HepG2 (cell line): ENCODE measurements at regions not wholly inside any gene's neighbourhood (a gene's known extent, or its start where the extent isn't known, plus 50 kb on each side); places are given as distances from the start of the nearest gene placed in this dataset.

Source experiments
- ATAC-seq: fragments of 200-7000 bp; cut with Tn5 transposase; 3 replicates; pipeline ENCODE4 v1.9.1; 2020; ENCODE audit warnings: mild to moderate bottlenecking, moderate library complexity
- BruUV-seq: library from RNA; stranded (reverse); fragments of 400-500 nt; replicated peaks from 2 replicates; lab custom pipeline; 2021; lab: Mats Ljungman, UMichigan
- CTCF ChIA-PET: fragments of 300-600 bp; formaldehyde crosslinking; extraction: SDS; loops from one replicate; lab custom pipeline; 2021; ENCODE audit warnings: low total read pairs, inconsistent platforms, low intra/inter-chr PET ratio; lab: Yijun Ruan, JAX
- POLR2A ChIA-PET: fragments of 350-600 bp; sonication (Branson Sonifier 250); formaldehyde crosslinking; loops from one replicate; lab custom pipeline; 2020; ENCODE audit warnings: antibody characterized with exemption, inconsistent platforms; lab: Yijun Ruan, JAX
- DNase-seq: peaks from one replicate; pipeline ENCODE4 v3.0.0-alpha.2; 2015; ENCODE audit warnings: low spot score
- FAIRE-seq: peaks from 3 replicates; lab custom pipeline; 2011; peaks lifted over from hg19 to GRCh38; lab: Jason Lieb, UNC
- H2AFZ ChIP-seq: one replicate; pipeline ENCODE4 v1.6.1; 2011; ENCODE audit warnings: low read length, inconsistent platforms
- H3K27ac ChIP-seq: fragments of 300-600 bp; 3 replicates; pipeline ENCODE4 v1.8.0; 2011; ENCODE audit warnings: mixed run types, mild to moderate bottlenecking, mixed read lengths, low read length, inconsistent platforms; ENCODE audit not compliant: insufficient read depth; ENCODE audit errors: extremely low read length
- H3K27me3 ChIP-seq, 2 experiments: fragments of 200-600 bp in 1 of 2; 2 replicates in 1 of 2; 3 replicates in 1 of 2; pipeline versions ENCODE4 v1.6.0 to v1.8.0; 2011; ENCODE audit warnings: low read length in 2 of 2, mild to moderate bottlenecking in 2 of 2, moderate library complexity in 2 of 2, inconsistent platforms in 1 of 2; ENCODE audit not compliant: insufficient read depth in 2 of 2, control insufficient read depth in 1 of 2
- H3K36me3 ChIP-seq, 2 experiments: fragments of 200-600 bp in 1 of 2; replicated peaks in 1 of 2; 2 replicates in 1 of 2; 3 replicates in 1 of 2; pipeline versions ENCODE4 v1.5.1 to v1.8.0; 2011; ENCODE audit warnings: low read length in 2 of 2, inconsistent platforms in 1 of 2; ENCODE audit not compliant: insufficient read depth in 2 of 2, control insufficient read depth in 1 of 2
- H3K4me1 ChIP-seq: 2 replicates; pipeline ENCODE4 v1.5.1; 2012; ENCODE audit warnings: low read length, inconsistent platforms; ENCODE audit not compliant: insufficient read depth
- H3K4me2 ChIP-seq: 2 replicates; pipeline ENCODE4 v1.6.0; 2011; ENCODE audit warnings: low read depth, low read length, inconsistent platforms
- H3K4me3 ChIP-seq, 3 experiments: fragments of 200-600 bp in 1 of 3; sonication (generic), shearing (Covaris generic) in 1 of 3; replicated peaks in 1 of 3; 2 replicates each; pipeline ENCODE4 v1.5.1; 2011 to 2016; ENCODE audit warnings: low read length in 3 of 3, inconsistent platforms in 2 of 3, low read depth in 2 of 3, mild to moderate bottlenecking in 2 of 3, control low read depth in 1 of 3, mixed read lengths in 1 of 3; ENCODE audit not compliant: insufficient read depth in 1 of 3
- H3K79me2 ChIP-seq: one replicate; pipeline ENCODE4 v1.6.1; 2011; ENCODE audit warnings: low read length, inconsistent platforms; ENCODE audit not compliant: insufficient read depth
- H3K9ac ChIP-seq: 2 replicates; pipeline ENCODE4 v1.6.0; 2011; ENCODE audit warnings: mild to moderate bottlenecking, low read depth, low read length, inconsistent platforms; ENCODE audit not compliant: insufficient read depth
- H3K9me3 ChIP-seq: 2 replicates; pipeline ENCODE4 v1.5.1; 2012; ENCODE audit warnings: mild to moderate bottlenecking, low read length
- H4K20me1 ChIP-seq: 2 replicates; pipeline ENCODE4 v1.6.0; 2011; ENCODE audit warnings: inconsistent platforms, mild to moderate bottlenecking, low read length, moderate library complexity; ENCODE audit not compliant: insufficient read depth
- AGO1 ChIP-seq: fragments of 200-400 bp; formaldehyde crosslinking; IDR thresholded peaks from 2 replicates; pipeline ENCODE4 v1.6.1; 2017; ENCODE audit warnings: mild to moderate bottlenecking, low read depth, low read length, moderate library complexity; ENCODE audit not compliant: poor library complexity, severe bottlenecking
- NPAS2 ChIP-seq: sonication (generic); formaldehyde crosslinking; IDR thresholded peaks from 2 replicates; pipeline ENCODE4 v1.8.0; 2022; ENCODE audit warnings: mild to moderate bottlenecking, missing genetic modification reagents, borderline replicate concordance
- RARA ChIP-seq: IDR thresholded peaks from 2 replicates; pipeline ENCODE4 v1.6.1; 2016; ENCODE audit warnings: missing genetic modification reagents, missing compliant biosample characterization
- SNAI1 ChIP-seq: sonication (generic); formaldehyde crosslinking; IDR thresholded peaks from 2 replicates; pipeline ENCODE4 v1.5.0; 2020; ENCODE audit warnings: mild to moderate bottlenecking, missing genetic modification reagents, borderline replicate concordance
- ZNF205 ChIP-seq: IDR thresholded peaks from 2 replicates; pipeline ENCODE4 v1.6.1; 2018; ENCODE audit warnings: missing biosample characterization, missing genetic modification reagents
- ZNF34 ChIP-seq: sonication (generic); formaldehyde crosslinking; IDR thresholded peaks from 2 replicates; pipeline ENCODE4 v1.4.0; 2020; ENCODE audit warnings: mild to moderate bottlenecking, missing genetic modification reagents, borderline replicate concordance
- ZNF558 ChIP-seq: sonication (generic); formaldehyde crosslinking; IDR thresholded peaks from 2 replicates; pipeline ENCODE4 v1.9.0; 2022; ENCODE audit warnings: mild to moderate bottlenecking, missing genetic modification reagents, borderline replicate concordance
- ZNF724P ChIP-seq: sonication (generic); formaldehyde crosslinking; IDR thresholded peaks from 2 replicates; pipeline ENCODE4 v1.8.0; 2022; ENCODE audit warnings: missing genetic modification reagents, borderline replicate concordance
- ZNF749 ChIP-seq: sonication (generic); formaldehyde crosslinking; IDR thresholded peaks from 2 replicates; pipeline ENCODE4 v1.8.0; 2022; ENCODE audit warnings: mild to moderate bottlenecking, missing genetic modification reagents, moderate library complexity, borderline replicate concordance
- WGBS: methylation state at CpG from one replicate; pipeline ENCODE4 v1.1.6; 2017; ENCODE audit warnings: low lambda C conversion rate; 5-methylcytosine and 5-hydroxymethylcytosine counted together
- in situ Hi-C: cut with HindIII; loops from 2 replicates; pipeline ENCODE4 v1.10.0; 2017; ENCODE audit warnings: low pct_unique_long_range_greater_than_20kb; ENCODE audit not compliant: extremely low pct_ligation_motif_present
- intact Hi-C: fragments of 100-400 bp; cut with micrococcal nuclease; formaldehyde crosslinking; loops from one replicate; pipeline ENCODE4 v1.10.0; 2022; ENCODE audit not compliant: unreplicated experiment
- TF ChIP-seq, protein P1 (sequence below): sonication (generic); formaldehyde crosslinking; IDR thresholded peaks from 2 replicates; pipeline ENCODE4 v1.4.0; 2020; ENCODE audit warnings: mild to moderate bottlenecking, missing genetic modification reagents
- TF ChIP-seq, protein P2 (sequence below): sonication (generic); formaldehyde crosslinking; IDR thresholded peaks from 2 replicates; pipeline ENCODE4 v1.4.0; 2020; ENCODE audit warnings: missing genetic modification reagents; ENCODE audit errors: not compliant biosample characterization
- TF ChIP-seq, protein P3 (sequence below): sonication (generic); formaldehyde crosslinking; IDR thresholded peaks from 2 replicates; pipeline ENCODE4 v1.4.0; 2020; ENCODE audit warnings: missing genetic modification reagents, mild to moderate bottlenecking, borderline replicate concordance

DNA sequence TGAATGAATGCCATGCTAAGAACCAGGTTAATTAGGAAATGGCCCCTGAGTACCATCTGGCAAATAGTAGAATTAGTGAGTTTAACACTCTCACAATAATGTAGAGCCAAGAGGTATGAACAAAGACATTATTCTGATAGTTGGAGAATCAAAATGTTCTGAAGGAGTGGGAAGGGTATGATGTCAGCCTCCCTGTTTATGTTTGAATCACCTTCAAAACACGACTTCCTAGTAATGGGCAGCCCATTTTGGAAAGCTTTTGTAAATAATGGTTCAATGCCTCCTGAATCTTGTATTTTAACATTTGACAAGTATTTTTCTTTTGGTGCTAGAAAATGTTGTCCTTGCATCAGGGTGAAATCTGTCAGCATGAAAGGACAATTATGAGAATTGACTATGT, 108.3 kb downstream of the DSEL start:
- Histone ChIP-seq H3K79me2 (no peaks in the 10 kb centered on the region), H3K36me3 (no peaks in the 10 kb centered on the region), H3K27ac (no peak overlapping the region), H3K9me3 (no peaks in the 10 kb centered on the region), H4K20me1 (no peaks in the 10 kb centered on the region), H3K4me1 (no peaks in the 10 kb centered on the region), H2AFZ (no peak overlapping the region), H3K27me3 (no peaks in the 10 kb centered on the region), H3K4me3 (no peak overlapping the region), H3K9ac (no peak overlapping the region), H3K4me2 (no peak overlapping the region)
- WGBS, result 0% methylated on average over 1 of the region's 1 CpG
- ChIA-PET CTCF (no interaction called here), POLR2A (no interaction called here)
- BruUV-seq, result no TSS peak
- intact Hi-C loops, result no loop called here
- ATAC-seq (no peak), DNase-seq (no peak), FAIRE-seq (no peak)
- in situ Hi-C loops, result no loop called here
- TF ChIP-seq NPAS2 (no peak), ZNF724P (no peak), RARA (CRISPR knock-in tag) (no peak), SNAI1 (CRISPR knock-in tag) (no peak), ZNF205 (CRISPR knock-in tag) (no peak), ZNF34 (no peak), ZNF749 (CRISPR knock-in tag) (no peak), ZNF558 (CRISPR knock-in tag) (no peak), AGO1 (no peak)
- TF ChIP-seq, protein P1, sequence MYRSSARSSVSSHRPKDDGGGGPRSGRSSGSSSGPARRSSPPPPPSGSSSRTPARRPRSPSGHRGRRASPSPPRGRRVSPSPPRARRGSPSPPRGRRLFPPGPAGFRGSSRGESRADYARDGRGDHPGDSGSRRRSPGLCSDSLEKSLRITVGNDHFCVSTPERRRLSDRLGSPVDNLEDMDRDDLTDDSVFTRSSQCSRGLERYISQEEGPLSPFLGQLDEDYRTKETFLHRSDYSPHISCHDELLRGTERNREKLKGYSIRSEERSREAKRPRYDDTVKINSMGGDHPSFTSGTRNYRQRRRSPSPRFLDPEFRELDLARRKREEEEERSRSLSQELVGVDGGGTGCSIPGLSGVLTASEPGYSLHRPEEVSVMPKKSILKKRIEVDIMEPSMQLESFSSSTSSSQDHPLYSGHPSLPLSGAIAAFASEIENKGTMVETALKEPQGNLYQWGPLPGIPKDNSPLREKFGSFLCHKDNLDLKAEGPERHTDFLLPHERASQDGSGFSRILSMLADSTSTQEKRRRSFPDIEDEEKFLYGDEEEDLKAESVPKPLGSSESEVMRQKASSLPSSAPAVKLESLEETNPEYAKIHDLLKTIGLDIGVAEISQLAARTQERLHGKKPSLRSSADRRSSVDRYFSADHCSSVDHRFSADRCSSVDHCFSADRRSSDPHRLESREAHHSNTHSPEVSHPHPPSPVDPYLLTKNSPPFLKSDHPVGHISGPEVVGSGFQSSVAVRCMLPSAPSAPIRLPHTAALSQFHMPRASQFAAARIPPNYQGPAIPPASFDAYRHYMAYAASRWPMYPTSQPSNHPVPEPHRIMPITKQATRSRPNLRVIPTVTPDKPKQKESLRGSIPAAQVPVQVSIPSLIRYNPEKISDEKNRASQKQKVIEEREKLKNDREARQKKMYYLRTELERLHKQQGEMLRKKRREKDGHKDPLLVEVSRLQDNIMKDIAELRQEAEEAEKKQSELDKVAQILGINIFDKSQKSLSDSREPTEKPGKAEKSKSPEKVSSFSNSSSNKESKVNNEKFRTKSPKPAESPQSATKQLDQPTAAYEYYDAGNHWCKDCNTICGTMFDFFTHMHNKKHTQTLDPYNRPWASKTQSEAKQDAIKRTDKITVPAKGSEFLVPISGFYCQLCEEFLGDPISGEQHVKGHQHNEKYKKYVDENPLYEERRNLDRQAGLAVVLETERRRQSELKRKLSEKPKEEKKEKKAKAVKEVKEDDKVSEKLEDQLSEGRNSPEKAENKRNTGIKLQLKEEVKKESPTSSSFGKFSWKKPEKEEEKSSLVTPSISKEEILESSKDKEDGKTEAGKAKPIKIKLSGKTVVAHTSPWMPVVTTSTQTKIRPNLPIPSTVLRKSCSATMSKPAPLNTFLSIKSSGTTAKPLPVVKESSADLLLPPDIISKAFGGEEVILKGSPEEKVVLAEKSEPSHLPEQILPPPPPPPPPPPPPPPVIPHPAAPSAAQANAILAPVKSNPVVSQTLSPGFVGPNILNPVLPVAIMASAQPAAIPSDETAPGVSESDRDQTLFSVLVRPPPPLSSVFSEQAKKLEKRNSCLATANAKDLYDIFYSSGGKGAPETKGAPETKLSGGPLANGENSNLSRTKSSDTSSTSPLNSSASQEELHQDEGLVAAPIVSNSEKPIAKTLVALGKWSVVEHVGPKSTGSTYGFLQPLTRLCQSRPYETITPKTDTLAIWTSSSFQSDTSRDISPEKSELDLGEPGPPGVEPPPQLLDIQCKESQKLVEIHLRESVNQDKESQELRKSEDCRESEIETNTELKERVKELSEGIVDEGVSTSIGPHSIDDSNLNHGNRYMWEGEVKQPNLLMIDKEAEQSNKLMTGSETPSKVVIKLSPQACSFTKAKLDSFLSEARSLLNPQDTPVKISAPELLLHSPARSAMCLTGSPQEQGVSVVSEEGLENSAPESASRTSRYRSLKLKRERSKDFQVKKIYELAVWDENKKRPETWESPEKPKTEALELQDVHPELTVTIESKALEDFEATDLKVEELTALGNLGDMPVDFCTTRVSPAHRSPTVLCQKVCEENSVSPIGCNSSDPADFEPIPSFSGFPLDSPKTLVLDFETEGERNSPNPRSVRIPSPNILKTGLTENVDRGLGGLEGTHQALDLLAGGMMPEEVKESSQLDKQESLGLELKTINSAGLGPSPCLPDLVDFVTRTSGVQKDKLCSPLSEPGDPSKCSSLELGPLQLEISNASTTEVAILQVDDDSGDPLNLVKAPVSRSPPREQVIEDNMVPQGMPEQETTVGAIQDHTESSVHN (CRISPR knock-in tag), result no peak
- TF ChIP-seq, protein P2, sequence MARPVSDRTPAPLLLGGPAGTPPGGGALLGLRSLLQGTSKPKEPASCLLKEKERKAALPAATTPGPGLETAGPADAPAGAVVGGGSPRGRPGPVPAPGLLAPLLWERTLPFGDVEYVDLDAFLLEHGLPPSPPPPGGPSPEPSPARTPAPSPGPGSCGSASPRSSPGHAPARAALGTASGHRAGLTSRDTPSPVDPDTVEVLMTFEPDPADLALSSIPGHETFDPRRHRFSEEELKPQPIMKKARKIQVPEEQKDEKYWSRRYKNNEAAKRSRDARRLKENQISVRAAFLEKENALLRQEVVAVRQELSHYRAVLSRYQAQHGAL (CRISPR knock-in tag), result no peak
- TF ChIP-seq, protein P3, sequence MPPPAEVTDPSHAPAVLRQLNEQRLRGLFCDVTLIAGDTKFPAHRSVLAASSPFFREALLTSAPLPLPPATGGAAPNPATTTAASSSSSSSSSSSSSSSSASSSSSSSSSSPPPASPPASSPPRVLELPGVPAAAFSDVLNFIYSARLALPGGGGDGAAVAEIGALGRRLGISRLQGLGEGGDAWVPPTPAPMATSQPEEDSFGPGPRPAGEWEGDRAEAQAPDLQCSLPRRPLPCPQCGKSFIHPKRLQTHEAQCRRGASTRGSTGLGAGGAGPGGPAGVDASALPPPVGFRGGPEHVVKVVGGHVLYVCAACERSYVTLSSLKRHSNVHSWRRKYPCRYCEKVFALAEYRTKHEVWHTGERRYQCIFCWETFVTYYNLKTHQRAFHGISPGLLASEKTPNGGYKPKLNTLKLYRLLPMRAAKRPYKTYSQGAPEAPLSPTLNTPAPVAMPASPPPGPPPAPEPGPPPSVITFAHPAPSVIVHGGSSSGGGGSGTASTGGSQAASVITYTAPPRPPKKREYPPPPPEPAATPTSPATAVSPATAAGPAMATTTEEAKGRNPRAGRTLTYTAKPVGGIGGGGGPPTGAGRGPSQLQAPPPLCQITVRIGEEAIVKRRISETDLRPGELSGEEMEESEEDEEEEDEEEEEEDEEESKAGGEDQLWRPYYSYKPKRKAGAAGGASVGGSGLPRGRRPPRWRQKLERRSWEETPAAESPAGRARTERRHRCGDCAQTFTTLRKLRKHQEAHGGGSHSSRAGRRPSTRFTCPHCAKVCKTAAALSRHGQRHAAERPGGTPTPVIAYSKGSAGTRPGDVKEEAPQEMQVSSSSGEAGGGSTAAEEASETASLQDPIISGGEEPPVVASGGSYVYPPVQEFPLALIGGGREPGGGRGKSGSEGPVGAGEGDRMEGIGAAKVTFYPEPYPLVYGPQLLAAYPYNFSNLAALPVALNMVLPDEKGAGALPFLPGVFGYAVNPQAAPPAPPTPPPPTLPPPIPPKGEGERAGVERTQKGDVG, result no peak
